ENCODE measurements at regions not wholly inside any gene's neighbourhood (a gene's known extent, or its start where the extent isn't known, plus 50 kb on each side); places are given as distances from the start of the nearest gene placed in this dataset.

GRCh38 chr18:56038171-56039030 is 450.4 kb upstream of the TCF4 start:
- ChIA-PET POLR2A (ENCODE audit: partially characterized antibody) (no interaction called here), CTCF (ENCODE audit: partially characterized antibody) (interaction anchor here (0.9 kb wide), 1 partner anchor 37 kb away, joined by 3 read pairs; no protein-coding TSS in a partner anchor)
- H2BK15ac ChIP-seq (ENCODE audit: low read length), result no peak overlapping the region
- peaks cover 1% of the 10 kb centered on the region in 2 experiments; a peak in 2 of 4 replicates for H3K9me3 ChIP-seq (ENCODE audit: insufficient read depth in 2 of 2, low read depth in 1 of 2, low read length in 1 of 2)
- H2BK120ac ChIP-seq (replicated peaks; ENCODE audit: low read depth, low read length), result no peak overlapping the region
- H3K23me2 ChIP-seq (ENCODE audit: low read depth, low read length), result no peaks in the 10 kb centered on the region
- no peak overlapping the region for H2BK12ac ChIP-seq (ENCODE audit: low read depth, low read length)
- H4K91ac ChIP-seq (replicated peaks; ENCODE audit: insufficient read length, low read length), result no peak overlapping the region
- no peak overlapping the region for H2AK5ac ChIP-seq (ENCODE audit: low read depth, low read length)
- no peaks in the 10 kb centered on the region for H4K20me1 ChIP-seq (replicated peaks in 1 of 2; ENCODE audit: control insufficient read depth in 1 of 2, insufficient read depth in 2 of 2, low read length in 2 of 2)
- H3K27me3 ChIP-seq (replicated peaks in 1 of 4; ENCODE audit: control insufficient read depth in 3 of 4, extremely low read depth in 1 of 4, insufficient read depth in 3 of 4, low read length in 3 of 4), result no peaks in the 10 kb centered on the region
- H3K14ac ChIP-seq (ENCODE audit: insufficient read length), result no peak overlapping the region
- no peak overlapping the region for H3K4me2 ChIP-seq (ENCODE audit: insufficient read depth in 1 of 2, low read depth in 2 of 2, low read length in 2 of 2)
- no peaks in the 10 kb centered on the region for H3K36me3 ChIP-seq (ENCODE audit: control insufficient read depth in 2 of 4, insufficient read depth in 4 of 4, low read length in 3 of 4)
- H3K27ac ChIP-seq (ENCODE audit: low read depth, low read length), result no peak overlapping the region
- no peak overlapping the region for H2BK20ac ChIP-seq (ENCODE audit: low read length)
- H3K79me2 ChIP-seq (ENCODE audit: control insufficient read depth in 1 of 2, insufficient read depth in 2 of 2, low read length in 2 of 2), result no peaks in the 10 kb centered on the region
- H3K79me1 ChIP-seq (ENCODE audit: low read depth, low read length), result no peaks in the 10 kb centered on the region
- no peak overlapping the region for H4K8ac ChIP-seq (ENCODE audit: extremely low read depth, insufficient read depth, low read length)
- H2BK5ac ChIP-seq (ENCODE audit: low read depth, low read length), result no peak overlapping the region
- H3K4ac ChIP-seq (replicated peaks; ENCODE audit: insufficient read length, low read depth, low read length), result no peak overlapping the region
- FAIRE-seq (no peak), DNase-seq (ENCODE audit: low read depth in 1 of 2, low spot score in 2 of 2) (no peak)
- H3K56ac ChIP-seq (replicated peaks; ENCODE audit: insufficient read length, low read depth, low read length), result no peak overlapping the region
- WGBS, 2 experiments (ENCODE audit: extremely low coverage in 1 of 2, insufficient coverage in 1 of 2, insufficient read length in 1 of 2, insufficient replicate concordance in 2 of 2, low coverage in 1 of 2, low lambda C conversion rate in 2 of 2, missing lambda C conversion rate in 1 of 2), result 86% methylated on average over 8 of the region's 8 CpGs; no CpG with 5 or more reads in 1 of the 2 experiments
- H3K4me1 ChIP-seq (replicated peaks in 1 of 4; ENCODE audit: control insufficient read depth in 3 of 4, insufficient read depth in 4 of 4, low read length in 3 of 4), result peaks cover 0 to 2% (median 0%) of the 10 kb centered on the region in 4 experiments; a peak in 2 of 7 replicates
- H2AFZ ChIP-seq (ENCODE audit: low read length), result no peak overlapping the region
- H4K5ac ChIP-seq (ENCODE audit: insufficient read length, low read depth, low read length), result no peak overlapping the region
- H3K4me3 ChIP-seq (ENCODE audit: extremely low read depth in 1 of 4, insufficient read depth in 2 of 4, low read depth in 3 of 4, low read length in 4 of 4), result no peak overlapping the region
- H3K23ac ChIP-seq (ENCODE audit: insufficient read length), result no peak overlapping the region
- TF ChIP-seq E2F6 (IDR thresholded peaks at IDR 0.05), result no peak
- no peak overlapping the region for H3K9ac ChIP-seq (replicated peaks in 1 of 4; ENCODE audit: extremely low read depth in 1 of 4, low read depth in 3 of 4, low read length in 3 of 4)
- no peak overlapping the region for H3K18ac ChIP-seq (ENCODE audit: extremely low read depth, low read length)

All from H1 (cell line).